ENCODE measurements at regions not wholly inside any gene's neighbourhood (a gene's known extent, or its start where the extent isn't known, plus 50 kb on each side); places are given as distances from the start of the nearest gene placed in this dataset.

- TF ChIP-seq CTCF (IDR thresholded peaks at IDR 0.05; ENCODE audit: borderline replicate concordance, insufficient read depth, low read depth, low read length) = no peak
- H3K4me3 ChIP-seq (ENCODE audit: low read depth, low read length) = no peak overlapping the region
Observed at GRCh38 chr10:52897162-52897561, 124.6 kb upstream of the MBL2 start.

DNA sequence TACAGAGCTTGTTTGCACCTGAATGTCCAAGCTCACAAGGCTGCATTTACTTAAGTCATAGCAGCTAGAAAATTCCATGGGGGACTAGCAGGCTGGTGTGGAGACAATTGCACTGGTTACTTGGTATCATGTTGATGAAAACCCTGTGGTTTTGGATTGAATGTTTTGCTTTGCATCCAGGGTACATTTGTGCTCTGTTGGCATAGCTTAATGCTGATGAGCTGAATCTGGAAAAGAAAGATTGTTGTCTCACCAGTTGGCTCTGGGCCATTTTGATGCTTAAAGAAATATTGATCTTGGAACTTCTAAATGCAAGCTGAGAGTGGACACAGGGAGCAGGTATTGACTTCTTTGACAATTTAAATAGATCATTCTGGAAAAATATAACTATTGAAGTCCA is 122.5 kb upstream of the MBL2 start:
- no peak for TF ChIP-seq CTCF (IDR thresholded peaks at IDR 0.05; ENCODE audit: borderline replicate concordance, insufficient read depth, low read depth, low read length)
- H3K4me3 ChIP-seq (ENCODE audit: low read depth, low read length) = no peak overlapping the region

GRCh38 chr10:52890281-52890680 is 117.7 kb upstream of the MBL2 start:
- TF ChIP-seq CTCF (IDR thresholded peaks at IDR 0.05; ENCODE audit: borderline replicate concordance, insufficient read depth, low read depth, low read length) = no peak

GRCh38 chr10:52889611-52890010 is 117.0 kb upstream of the MBL2 start:
- no peak for TF ChIP-seq CTCF (IDR thresholded peaks at IDR 0.05; ENCODE audit: borderline replicate concordance, insufficient read depth, low read depth, low read length)
- no peak overlapping the region for H3K4me3 ChIP-seq (ENCODE audit: low read depth, low read length)

More at GRCh38 chr10:52890281-52890680, 117.7 kb upstream of the MBL2 start:
- H3K4me3 ChIP-seq (ENCODE audit: low read depth, low read length) = no peak overlapping the region

DNA sequence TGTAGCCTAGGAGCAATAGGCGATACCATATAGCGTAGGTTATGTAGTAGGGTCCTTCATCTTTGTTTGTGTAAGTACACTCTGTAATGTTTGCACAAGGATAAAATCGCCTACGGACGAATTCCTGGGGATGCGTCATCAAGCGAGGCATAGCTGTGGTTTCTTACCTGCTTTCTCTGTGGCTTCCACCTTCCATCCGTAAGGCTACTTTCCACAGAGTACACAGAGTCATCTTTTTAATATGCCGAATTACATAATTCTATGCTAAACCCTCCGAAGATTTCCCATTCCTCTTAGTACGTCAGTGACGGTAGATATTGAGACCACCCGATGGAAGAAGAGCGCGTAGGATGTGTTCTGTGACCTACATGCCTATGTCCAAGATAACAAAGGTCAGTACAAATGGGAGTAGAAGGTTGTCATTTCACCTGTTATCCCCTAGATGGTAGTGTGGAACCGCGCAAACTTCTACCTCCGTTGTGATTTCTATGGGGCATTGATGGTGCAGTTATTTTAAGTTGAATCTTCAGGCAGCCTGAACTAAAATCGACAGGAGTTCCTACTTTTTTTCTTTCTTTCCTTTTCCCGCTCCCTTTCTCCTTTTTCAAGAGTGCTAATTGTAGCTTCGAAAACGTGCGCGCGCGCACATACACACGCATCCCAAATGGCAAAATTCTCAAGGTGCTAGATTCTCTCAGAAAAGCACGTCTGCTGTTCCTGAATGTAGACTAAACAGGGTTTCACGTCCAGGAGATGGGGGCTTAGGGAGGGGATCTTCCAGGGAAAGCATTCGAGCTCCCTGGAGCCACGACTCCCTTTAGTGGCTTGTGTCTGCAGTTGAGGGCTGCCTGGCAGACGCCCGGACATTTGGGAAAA is 111.7 kb upstream of the MBL2 start:
- peak; percentile 68 for TF ChIP-seq CTCF (IDR thresholded peaks at IDR 0.05; ENCODE audit: borderline replicate concordance, insufficient read depth, low read depth, low read length)
- H3K4me3 ChIP-seq (ENCODE audit: low read depth, low read length) = no peak overlapping the region

DNA sequence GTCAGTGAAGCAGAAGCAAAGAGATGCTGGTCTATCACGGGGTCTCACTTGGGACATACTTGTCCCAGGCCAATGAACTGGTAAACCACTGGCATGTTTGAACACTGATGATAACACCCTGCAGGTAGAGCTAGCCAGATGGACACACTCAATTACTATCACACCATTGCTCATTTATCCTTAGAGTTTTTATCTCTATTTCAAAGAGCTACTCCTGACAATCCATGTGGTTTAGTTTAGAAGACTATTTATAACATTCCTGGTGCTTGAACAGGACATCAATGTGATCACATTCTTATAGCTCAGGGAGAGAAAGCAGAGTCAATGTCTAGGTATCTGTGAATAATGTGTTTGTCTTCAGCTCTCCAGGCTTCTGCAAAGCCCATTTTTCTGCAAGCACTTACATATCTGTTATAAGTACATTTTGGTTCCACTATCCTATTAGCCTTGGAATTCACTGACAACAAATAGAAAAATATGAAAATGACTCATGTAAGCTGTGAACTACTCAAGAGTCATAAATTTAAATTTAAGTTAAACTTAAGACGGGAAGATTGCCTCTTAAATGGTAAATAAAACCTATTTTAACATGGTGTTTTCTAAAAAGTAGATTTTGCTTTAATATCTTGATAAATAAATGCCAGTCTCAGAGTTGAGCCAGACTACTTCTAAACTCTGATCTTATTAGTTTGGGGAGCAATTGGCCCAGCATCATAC is 106.7 kb upstream of the MBL2 start:
- H3K4me3 ChIP-seq (ENCODE audit: low read depth, low read length) = no peak overlapping the region

More for the DNA sequence above, 106.7 kb upstream of the MBL2 start:
- TF ChIP-seq CTCF (IDR thresholded peaks at IDR 0.05; ENCODE audit: borderline replicate concordance, insufficient read depth, low read depth, low read length) = no peak
